GM19099 (cell line): ENCODE measurements at regions not wholly inside any gene's neighbourhood (a gene's known extent, or its start where the extent isn't known, plus 50 kb on each side); places are given as distances from the start of the nearest gene placed in this dataset.

Experiments
- POLR2A ChIP-seq: IDR thresholded peaks from 3 replicates; pipeline ENCODE4 v1.6.1; 2011; ENCODE audit warnings: low read depth; ENCODE audit not compliant: insufficient read length; ENCODE audit errors: extremely low read depth

DNA sequence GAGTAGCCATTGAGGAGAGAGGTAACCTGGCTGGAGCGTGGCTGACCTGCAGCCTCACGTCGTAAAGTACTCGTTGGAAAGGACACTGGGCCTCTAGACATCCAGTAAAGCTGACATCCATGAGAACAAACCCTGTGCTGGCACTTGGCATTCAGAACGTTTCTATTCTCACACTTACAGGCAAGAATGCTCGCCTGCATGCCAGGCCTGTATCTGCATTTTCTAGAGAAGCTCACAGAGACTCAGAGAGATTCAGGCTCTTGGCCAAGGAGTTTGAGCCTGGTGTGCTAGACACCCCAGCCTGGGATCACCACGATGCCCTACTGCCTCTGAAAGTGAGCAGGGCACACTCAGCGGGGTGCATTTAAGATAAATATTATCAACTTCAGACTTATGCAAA, 379.8 kb upstream of the CDH4 start:
- no peak for TF ChIP-seq POLR2A

DNA sequence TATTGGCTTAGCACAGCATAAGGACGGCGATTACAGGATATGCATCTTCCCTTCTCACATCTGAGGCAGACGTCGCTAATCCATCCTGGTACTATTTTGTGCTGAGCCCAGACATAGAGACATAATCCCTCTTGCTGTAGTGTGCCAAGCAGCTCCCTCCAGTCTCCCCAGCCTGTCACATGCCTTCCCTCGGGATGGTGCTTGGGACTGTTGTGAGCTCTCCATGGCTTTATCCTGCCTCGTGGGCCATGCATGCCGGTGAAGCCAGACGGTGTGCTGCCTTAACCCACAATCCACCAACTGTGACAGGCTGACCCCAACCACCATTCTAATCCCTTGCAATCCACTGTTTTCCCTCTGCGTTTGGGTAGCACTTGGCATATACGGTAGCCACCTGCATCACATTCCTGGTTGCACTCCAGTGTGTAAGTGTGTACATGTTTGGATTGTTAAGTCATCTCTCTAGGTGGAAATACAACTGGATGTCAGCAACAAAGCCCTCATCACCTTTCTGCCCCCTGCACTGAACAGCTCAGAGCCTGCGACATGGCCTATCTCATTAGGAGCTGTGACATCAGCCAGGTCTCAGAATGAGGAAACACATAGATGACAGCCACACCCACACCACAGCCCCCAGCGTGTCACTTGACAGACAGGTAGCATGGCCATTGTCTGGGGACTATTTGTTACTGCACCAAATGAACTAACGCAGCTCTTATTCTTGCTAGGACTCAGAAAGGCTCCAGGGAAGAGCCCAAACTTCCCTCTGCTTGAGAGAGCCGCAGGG, 374.8 kb upstream of the CDH4 start:
- no peak for TF ChIP-seq POLR2A

DNA sequence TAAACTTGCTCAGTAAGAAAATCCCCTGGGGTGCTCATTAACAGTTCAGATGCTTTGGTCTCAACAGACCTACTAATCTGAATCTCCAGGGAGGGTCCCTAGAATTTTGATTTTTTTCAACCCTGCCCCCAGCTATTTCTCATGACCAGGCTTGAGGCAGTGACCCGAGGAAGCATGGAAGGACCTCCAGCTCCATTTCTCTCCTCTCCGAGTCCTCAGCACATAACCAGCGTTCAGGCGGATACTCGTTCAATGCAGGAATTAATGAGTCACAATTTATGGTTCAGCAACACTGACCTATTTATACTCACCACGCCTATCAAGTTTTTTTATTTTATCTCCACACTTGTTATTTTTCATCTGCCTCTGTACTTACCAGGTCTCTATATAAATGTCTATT, 369.2 kb upstream of the CDH4 start:
- TF ChIP-seq POLR2A: no peak

DNA sequence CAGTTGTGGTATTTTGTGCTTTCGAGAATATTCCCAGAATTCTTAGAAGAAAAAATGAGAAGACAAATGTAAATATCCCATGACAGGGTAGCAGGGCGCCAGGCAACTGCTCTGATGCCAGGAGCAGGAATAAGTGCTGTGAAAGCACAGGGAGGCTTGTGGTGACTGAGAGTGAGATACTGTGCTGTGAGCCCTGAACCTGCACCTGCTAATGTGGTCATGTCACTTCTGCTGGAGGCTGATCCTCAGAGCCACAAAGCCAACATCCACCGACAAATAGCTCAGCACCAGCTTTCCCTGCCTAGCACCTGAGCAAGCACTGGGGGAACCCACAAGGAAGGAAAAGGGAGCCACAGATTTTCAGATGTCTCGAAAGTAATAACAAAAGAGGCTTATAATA, 368.6 kb upstream of the CDH4 start:
- no peak for TF ChIP-seq POLR2A

DNA sequence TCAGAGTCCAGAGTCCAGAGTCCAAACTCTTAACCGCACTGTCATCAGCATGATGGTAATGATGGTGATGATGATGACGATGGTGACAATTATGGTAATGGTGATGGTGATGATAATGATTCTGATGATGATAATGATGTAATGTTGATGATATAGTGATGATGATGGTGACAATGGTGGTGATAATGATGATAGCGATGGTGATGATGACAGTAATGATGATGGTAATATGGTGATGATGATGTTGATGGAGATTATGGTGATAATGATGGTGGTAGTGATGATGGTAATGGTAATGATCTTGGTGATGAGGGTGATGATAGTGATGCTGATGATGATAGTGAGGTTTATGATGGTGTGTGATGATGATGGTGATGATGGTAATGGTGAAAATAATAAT, 367.8 kb upstream of the CDH4 start:
- TF ChIP-seq POLR2A: no peak

DNA sequence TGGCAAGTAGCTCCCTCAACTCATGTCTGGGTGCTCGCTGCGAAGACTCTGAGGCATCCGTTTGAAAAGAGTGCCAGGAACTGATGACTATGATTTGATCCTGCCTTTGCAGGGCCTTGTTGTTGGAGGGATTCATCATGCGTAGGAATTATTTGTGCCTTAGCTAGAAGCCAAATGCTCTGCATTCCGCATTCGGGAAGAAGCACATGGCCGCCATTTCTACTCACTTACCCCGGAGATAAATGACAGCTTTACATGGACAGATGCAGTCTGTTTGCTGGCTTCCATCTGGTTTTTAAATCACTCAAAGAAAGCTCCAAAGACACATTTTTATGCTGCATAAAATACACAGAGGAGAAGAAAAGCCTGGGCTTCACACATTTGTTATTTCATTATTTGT, 363.3 kb upstream of the CDH4 start:
- no peak for TF ChIP-seq POLR2A

DNA sequence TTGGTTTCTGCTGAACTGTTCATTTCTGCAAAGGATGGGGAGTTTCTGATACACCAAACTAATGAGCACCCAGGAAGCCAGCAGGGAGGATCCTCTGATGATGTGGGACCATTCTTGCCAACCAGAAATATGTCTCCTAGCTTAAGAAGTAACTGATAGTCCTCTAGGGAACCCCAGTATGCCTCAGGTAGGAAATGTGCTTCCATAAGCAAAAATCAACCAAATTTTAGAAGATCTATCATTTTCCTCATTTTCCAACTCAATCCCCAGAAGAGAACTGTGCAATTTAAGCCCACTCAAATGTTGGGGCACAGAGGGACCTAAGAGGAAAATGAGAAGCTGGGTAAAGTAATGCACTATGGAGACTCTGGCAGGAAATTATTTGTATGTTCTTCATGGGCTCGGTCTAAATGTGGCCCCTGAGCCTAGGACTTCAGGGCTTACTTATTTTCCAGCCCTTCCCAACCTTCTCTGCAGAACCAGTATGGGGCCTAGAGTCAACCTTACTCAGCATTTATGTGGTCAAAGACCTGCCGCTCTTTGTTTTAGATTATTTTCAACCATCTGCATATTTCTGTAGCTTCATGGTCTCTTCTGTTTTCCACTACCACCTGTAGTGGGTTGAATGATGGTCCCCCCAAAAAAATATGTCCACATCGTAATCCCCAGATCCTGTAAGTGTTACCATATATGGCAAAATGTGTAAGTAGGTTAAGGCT, 359.8 kb upstream of the CDH4 start:
- TF ChIP-seq POLR2A: no peak

DNA sequence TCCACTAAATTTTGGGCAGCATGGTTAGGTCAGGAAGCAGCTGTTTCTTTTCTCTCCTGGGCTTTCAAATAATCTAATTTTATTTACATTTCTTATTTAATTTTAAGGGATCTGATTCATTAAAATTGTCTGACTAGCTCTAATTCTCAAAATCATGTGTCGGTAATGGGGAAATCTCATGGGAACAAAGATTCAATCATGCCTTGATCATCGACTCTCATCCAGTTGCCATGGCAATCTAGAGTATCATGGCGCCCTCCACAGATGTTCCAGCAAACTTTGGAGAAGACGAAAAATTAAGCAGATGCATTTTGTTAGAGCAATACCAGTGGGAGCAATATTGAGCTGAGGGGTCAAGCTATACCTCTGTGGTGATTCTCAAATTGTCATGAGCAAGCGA, 358.0 kb upstream of the CDH4 start:
- no peak for TF ChIP-seq POLR2A

DNA sequence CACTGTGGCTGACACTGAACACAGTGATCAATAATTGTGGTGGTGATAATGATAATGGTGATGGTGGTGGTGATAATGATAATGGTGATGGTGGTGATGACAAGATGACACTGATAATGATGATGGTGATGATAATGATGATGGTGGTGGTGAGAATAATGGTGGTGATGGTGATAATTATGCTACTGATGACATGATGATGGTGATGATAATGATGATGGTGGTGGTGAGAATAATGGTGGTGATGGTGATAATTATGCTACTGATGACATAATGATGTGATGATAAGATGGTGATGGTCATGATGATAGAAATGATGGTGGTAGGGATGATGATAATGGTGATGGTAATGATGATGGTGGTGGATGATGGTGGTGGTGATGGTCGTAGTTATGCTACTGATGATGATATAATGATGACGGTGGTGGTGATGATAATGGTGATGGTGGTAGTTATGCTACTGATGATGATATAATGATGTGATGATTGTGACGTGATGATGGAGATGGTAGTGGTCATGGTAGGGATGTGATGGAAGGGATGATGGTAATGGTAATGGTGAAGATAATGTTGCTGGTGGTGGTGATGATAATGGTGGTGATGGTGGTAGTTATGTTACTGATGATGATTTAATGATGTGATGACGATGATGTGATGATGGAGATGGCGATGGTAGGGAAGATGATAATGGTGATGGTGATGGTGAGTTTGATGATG, 356.5 kb upstream of the CDH4 start:
- no peak for TF ChIP-seq POLR2A

DNA sequence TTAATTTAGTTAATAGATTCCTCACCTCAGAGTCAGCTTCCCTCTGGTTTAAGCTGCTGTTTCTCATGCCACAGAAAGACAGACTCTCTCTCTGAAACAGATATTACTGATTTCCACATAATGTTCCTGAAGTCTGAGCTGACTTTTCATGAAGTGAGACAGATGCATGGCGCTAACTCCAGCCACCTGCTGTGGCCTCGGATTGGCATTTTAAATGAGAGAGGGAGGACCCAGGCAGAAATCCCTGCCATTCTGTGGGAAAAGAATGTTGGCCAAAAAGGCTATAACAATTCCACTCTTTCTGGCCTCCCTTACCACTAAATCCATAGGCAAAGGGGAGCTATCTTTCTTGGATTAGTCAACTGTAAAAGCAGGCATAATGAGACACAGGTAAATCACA, 354.1 kb upstream of the CDH4 start:
- no peak for TF ChIP-seq POLR2A

DNA sequence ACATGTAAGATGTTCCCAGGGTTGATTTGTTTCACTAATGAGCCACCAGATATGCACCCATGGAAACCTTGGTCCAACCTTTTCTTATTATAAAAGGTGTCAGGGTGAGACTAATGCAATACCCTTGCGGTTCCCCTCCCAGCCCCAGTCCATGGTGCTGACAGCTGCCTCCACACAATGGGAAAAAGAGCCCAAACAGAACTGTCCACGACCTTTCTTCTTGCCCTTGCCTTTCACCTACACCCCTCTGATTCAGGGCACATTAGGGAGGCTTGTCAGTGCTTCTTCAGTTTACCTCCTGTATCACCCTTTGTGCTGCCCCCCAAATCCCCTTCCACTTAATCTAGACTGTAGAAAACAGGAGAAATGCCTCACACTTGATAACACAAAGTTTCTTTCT, 352.7 kb upstream of the CDH4 start:
- TF ChIP-seq POLR2A: no peak

DNA sequence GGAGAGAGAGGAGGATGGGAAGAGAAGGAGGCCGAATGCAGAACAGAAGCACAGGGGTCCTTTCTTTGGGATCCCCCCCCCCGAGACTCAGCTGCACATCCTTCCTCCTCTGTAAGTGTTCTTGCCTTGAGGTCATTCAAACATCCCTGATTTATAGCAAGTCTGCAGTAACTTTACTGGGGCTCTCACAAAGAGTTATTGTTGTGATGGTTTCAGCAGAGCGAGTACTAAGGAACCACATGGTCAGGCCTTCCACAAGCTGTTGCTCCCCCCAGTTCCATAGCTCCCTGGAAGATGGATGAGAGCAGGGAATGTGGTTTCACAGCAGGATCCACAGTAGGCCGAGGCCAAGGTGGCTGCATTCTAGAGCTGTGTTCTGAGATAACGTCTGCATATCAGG, 351.4 kb upstream of the CDH4 start:
- TF ChIP-seq POLR2A: no peak

DNA sequence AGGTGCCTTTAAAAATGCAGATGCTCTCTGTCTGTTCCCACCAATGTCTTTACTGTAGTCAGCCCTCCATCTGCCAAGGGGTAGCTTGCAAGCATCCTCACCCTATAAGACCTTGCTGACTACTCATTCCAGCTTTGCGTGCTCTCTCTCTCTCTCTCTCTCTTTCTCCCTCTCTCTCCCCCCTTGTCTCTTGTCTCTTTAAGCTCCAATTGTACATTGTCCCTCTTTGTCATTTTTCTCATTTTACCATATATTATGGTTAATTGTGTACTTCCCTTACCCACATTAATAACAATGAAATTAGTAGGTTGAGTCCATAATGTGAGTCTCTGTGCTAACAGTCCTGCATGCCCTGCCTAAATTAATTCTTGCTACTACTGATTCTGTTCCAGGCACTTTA, 350.2 kb upstream of the CDH4 start:
- TF ChIP-seq POLR2A: no peak

DNA sequence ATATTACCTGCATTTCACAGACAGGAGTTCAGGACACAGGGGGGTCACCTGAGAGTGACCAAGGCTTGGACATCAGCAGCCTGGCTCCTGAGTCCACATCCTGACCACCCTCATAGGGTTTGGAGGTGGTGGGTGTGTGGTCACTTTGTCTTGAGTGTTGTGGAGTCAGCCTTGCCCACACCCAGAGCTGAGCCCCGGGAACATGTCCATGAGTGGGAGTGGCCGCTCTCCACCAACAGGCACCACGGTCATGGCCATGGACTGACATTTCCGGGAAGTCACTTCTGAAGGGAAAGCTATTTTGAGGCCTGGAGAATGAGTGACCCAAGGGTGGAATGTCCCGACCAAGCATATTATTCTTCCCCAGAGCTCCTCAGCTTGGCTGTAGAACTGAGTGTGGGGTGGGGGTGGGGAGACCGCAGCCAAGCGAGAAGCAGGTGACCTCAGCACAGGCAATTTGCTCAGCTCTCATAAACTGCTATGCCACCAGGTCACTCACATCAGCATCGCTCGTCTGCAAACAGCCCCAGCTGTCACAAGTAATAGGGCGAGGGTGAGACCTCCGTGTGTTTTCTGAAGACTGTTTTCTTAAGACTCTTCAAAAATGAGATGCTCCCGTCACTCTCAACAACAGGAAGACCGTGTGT, 348.6 kb upstream of the CDH4 start:
- TF ChIP-seq POLR2A: no peak

DNA sequence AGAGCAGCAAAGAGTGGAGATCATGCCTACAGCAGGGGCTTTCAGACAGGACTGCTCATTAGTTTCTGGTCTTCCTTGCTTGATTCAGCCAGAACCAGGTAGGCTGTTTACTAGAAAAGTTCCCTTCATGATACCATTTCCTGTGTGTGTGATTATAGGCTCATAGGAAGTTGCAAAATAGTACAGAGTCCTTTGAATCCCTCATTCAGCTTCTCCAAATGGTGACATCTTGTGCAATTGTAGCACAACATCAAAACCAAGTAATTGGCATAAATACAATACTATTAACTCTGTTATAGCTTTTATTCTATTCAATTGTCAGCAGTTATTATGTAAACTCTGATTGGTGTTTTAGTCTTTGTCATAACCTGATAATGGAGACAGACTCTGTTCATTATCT, 347.3 kb upstream of the CDH4 start:
- no peak for TF ChIP-seq POLR2A

DNA sequence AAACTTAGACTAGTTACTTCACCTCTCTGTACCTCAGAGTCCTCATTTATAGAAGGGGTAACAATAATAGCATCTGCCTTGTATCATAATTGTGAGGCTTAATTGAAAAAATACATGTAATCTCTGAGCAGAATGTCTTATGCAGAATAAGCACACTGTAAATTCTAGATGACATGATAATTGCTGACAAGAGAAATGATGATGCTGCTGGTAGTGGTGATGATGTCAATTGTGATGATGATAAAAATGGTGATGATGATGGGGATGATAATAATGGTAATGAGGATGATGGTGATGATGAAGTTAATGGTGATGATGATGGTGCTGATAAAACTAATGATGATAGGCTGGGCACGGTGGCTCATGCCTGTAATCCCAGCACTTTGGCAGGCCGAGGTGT, 346.1 kb upstream of the CDH4 start:
- TF ChIP-seq POLR2A: no peak

DNA sequence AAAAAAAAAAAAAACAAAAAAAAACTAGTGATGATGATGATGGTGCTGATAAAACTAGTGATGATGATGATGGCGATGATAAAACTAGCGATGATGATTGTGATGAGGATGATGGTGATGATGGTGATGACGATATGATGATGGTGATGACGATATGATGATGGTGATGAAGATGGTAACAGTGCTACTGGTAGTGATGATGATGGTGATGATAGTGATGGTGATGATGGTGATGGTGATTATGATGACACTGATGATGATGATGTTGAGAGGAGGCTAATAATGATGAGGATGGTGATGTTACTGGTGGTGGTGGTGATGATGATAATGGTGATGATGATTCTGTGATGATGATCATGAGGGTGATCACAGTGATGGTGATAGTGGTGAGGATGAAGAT, 345.5 kb upstream of the CDH4 start:
- TF ChIP-seq POLR2A: no peak
